ENCODE measurements at regions not wholly inside any gene's neighbourhood (a gene's known extent, or its start where the extent isn't known, plus 50 kb on each side); places are given as distances from the start of the nearest gene placed in this dataset.

GRCh38 chr4:8940792-8941491, 69.3 kb upstream of the HMX1 start:
- H3K27me3 Mint-ChIP-seq (ENCODE audit: insufficient read depth), result 0 out of 2 replicates have a peak, but pooled peaks cover 1% of the 10 kb centered on the region
- TF ChIP-seq CTCF (IDR thresholded peaks at IDR 0.05), result peak; percentile 41; the same call in 1 of the 2 replicates
- H3K27ac Mint-ChIP-seq, result no peak overlapping the region
- no peak overlapping the region for H3K4me3 Mint-ChIP-seq
- no peaks in the 10 kb centered on the region for H3K4me1 Mint-ChIP-seq (ENCODE audit: low read depth)
- no peaks in the 10 kb centered on the region for H3K36me3 Mint-ChIP-seq (ENCODE audit: low read depth)
- peaks cover 8% of the 10 kb centered on the region; the same call in 1 of the 2 replicates for H3K9me3 Mint-ChIP-seq
- DNase-seq, result no peak

GRCh38 chr4:8939840-8940742, 68.5 kb upstream of the HMX1 start:
- Mint-ChIP-seq H3K4me3 (no peak overlapping the region), H3K9me3 (peaks cover 15% of the 10 kb centered on the region; the same call in 1 of the 2 replicates), H3K4me1 (ENCODE audit: low read depth) (no peaks in the 10 kb centered on the region), H3K36me3 (ENCODE audit: low read depth) (no peaks in the 10 kb centered on the region), H3K27me3 (ENCODE audit: insufficient read depth) (0 out of 2 replicates have a peak, but pooled peaks cover 1% of the 10 kb centered on the region), H3K27ac (no peak overlapping the region)
- DNase-seq, result no peak
- no peak for TF ChIP-seq CTCF (IDR thresholded peaks at IDR 0.05)

GRCh38 chr4:8939160-8939839, 67.7 kb upstream of the HMX1 start:
- H3K4me3 Mint-ChIP-seq, result no peak overlapping the region

GRCh38 chr4:8938623-8939022, 67.0 kb upstream of the HMX1 start:
- DNase-seq, result no peak
- Mint-ChIP-seq H3K36me3 (ENCODE audit: low read depth) (no peaks in the 10 kb centered on the region), H3K4me3 (no peak overlapping the region), H3K9me3 (peaks cover 27% of the 10 kb centered on the region; the same call in 1 of the 2 replicates), H3K27ac (no peak overlapping the region), H3K4me1 (ENCODE audit: low read depth) (no peaks in the 10 kb centered on the region), H3K27me3 (ENCODE audit: insufficient read depth) (peaks cover 3% of the 10 kb centered on the region; the same call in 1 of the 2 replicates)
- no peak for TF ChIP-seq CTCF (IDR thresholded peaks at IDR 0.05)

More at GRCh38 chr4:8939160-8939839, 67.7 kb upstream of the HMX1 start:
- H3K9me3 Mint-ChIP-seq, result peaks cover 22% of the 10 kb centered on the region; the same call in 1 of the 2 replicates
- TF ChIP-seq CTCF (IDR thresholded peaks at IDR 0.05), result no peak
- H3K36me3 Mint-ChIP-seq (ENCODE audit: low read depth), result no peaks in the 10 kb centered on the region
- peaks cover 3% of the 10 kb centered on the region; the same call in 1 of the 2 replicates for H3K27me3 Mint-ChIP-seq (ENCODE audit: insufficient read depth)
- DNase-seq, result no peak
- no peaks in the 10 kb centered on the region for H3K4me1 Mint-ChIP-seq (ENCODE audit: low read depth)
- H3K27ac Mint-ChIP-seq, result no peak overlapping the region

- Mint-ChIP-seq H3K4me1 (ENCODE audit: low read depth) (no peaks in the 10 kb centered on the region), H3K27me3 (ENCODE audit: insufficient read depth) (peaks cover 3% of the 10 kb centered on the region; the same call in 1 of the 2 replicates), H3K9me3 (peaks cover 31% of the 10 kb centered on the region; the same call in 1 of the 2 replicates), H3K4me3 (no peak overlapping the region), H3K27ac (no peak overlapping the region), H3K36me3 (ENCODE audit: low read depth) (no peaks in the 10 kb centered on the region)
- TF ChIP-seq CTCF (IDR thresholded peaks at IDR 0.05), result no peak
- no peak for DNase-seq
These were observed 66.5 kb upstream of the HMX1 start for GRCh38 chr4:8938137-8938536.

All from HFFc6 (cell line).